K562 (cell line): ENCODE measurements at regions not wholly inside any gene's neighbourhood (a gene's known extent, or its start where the extent isn't known, plus 50 kb on each side); places are given as distances from the start of the nearest gene placed in this dataset.

Source experiments
- ATAC-seq: fragments of 200-7000 bp; cut with Tn5 transposase; 3 replicates; pipeline ENCODE4 v1.9.1; 2020; ENCODE audit warnings: moderate library complexity
- BruUV-seq: library from RNA; stranded (reverse); fragments of 400-500 nt; replicated peaks from 2 replicates; lab custom pipeline; 2021; lab: Mats Ljungman, UMichigan
- CTCF ChIA-PET: fragments of 300-600 bp; formaldehyde crosslinking; extraction: SDS; loops from one replicate; lab custom pipeline; 2021; ENCODE audit warnings: low intra/inter-chr PET ratio; lab: Yijun Ruan, JAX
- POLR2A ChIA-PET: fragments of 300-600, 350-650 bp; sonication (Branson Sonifier 250); formaldehyde crosslinking; extraction: SDS; loops from one replicate; lab custom pipeline; 2021; ENCODE audit warnings: antibody characterized with exemption, inconsistent platforms; lab: Yijun Ruan, JAX
- DNase-seq, 4 experiments: peaks; one replicate each; pipeline versions ENCODE4 v3.0.0 to v3.0.0-alpha.2; 2011 to 2018; ENCODE audit warnings: low spot score in 3 of 4, mixed read lengths in 3 of 4; ENCODE audit errors: extremely low read depth in 1 of 4
- FAIRE-seq: peaks from 2 replicates; lab custom pipeline; 2011; peaks lifted over from hg19 to GRCh38; lab: Jason Lieb, UNC
- H2AFZ ChIP-seq: 2 replicates; pipeline ENCODE4 v1.6.0; 2011; ENCODE audit warnings: low read depth, low read length, control low read depth, inconsistent platforms
- H3K27ac ChIP-seq: fragments of 200-600 bp; 3 replicates; pipeline ENCODE4 v1.8.0; 2011; ENCODE audit warnings: low read depth, mild to moderate bottlenecking, control low read depth, inconsistent platforms, low read length, moderate library complexity, mixed read lengths; ENCODE audit errors: extremely low read depth
- H3K27me3 ChIP-seq, 2 experiments: fragments of 300-600 bp in 1 of 2; 2 replicates in 1 of 2; 3 replicates in 1 of 2; pipeline versions ENCODE4 v1.6.0 to v1.8.0; 2011; ENCODE audit warnings: inconsistent platforms in 2 of 2, low read length in 2 of 2, mild to moderate bottlenecking in 1 of 2, mixed read lengths in 1 of 2, moderate library complexity in 1 of 2; ENCODE audit not compliant: control insufficient read depth in 2 of 2, insufficient read depth in 2 of 2
- H3K36me3 ChIP-seq: fragments of 300-600 bp; 3 replicates; pipeline ENCODE4 v1.8.0; 2011; ENCODE audit warnings: mild to moderate bottlenecking, low read length, inconsistent platforms; ENCODE audit not compliant: control insufficient read depth, insufficient read depth
- H3K4me1 ChIP-seq, 2 experiments: fragments of 200-600 bp in 1 of 2; replicated peaks in 1 of 2; 2 replicates in 1 of 2; 3 replicates in 1 of 2; pipeline versions ENCODE4 v1.5.1 to v1.8.0; 2011; ENCODE audit warnings: inconsistent platforms in 2 of 2, low read length in 2 of 2, mild to moderate bottlenecking in 1 of 2, mixed read lengths in 1 of 2, moderate library complexity in 1 of 2; ENCODE audit not compliant: control insufficient read depth in 2 of 2, insufficient read depth in 2 of 2
- H3K4me2 ChIP-seq: 2 replicates; pipeline ENCODE4 v1.6.1; 2011; ENCODE audit warnings: low read length, control low read depth, inconsistent platforms, mixed read lengths; ENCODE audit not compliant: insufficient read depth
- H3K4me3 ChIP-seq: fragments of 200-600 bp; sonication (generic), shearing (Covaris generic); 2 replicates; pipeline ENCODE4 v1.5.1; 2016; ENCODE audit warnings: control low read depth, inconsistent platforms
- H3K79me2 ChIP-seq: fragments of 200-600 bp; 3 replicates; pipeline ENCODE4 v1.8.0; 2011; ENCODE audit warnings: low read length, inconsistent platforms; ENCODE audit not compliant: control insufficient read depth, insufficient read depth
- H3K9ac ChIP-seq, 2 experiments: 2 replicates each; pipeline versions ENCODE4 v1.6.0 to v1.6.1; 2011; ENCODE audit warnings: low read depth in 2 of 2, low read length in 2 of 2, control low read depth in 1 of 2, inconsistent platforms in 1 of 2, mild to moderate bottlenecking in 1 of 2, mixed read lengths in 1 of 2; ENCODE audit not compliant: insufficient read depth in 1 of 2
- H3K9me1 ChIP-seq: one replicate; pipeline ENCODE4 v1.6.0; 2011; ENCODE audit warnings: inconsistent platforms, mild to moderate bottlenecking, low read length, moderate library complexity; ENCODE audit not compliant: control insufficient read depth, insufficient read depth
- H3K9me3 ChIP-seq: replicated peaks from 2 replicates; pipeline ENCODE4 v1.5.1; 2011; ENCODE audit warnings: low read depth, low read length, inconsistent platforms; ENCODE audit not compliant: control insufficient read depth, insufficient read depth
- H4K20me1 ChIP-seq: replicated peaks from 2 replicates; pipeline ENCODE4 v1.6.1; 2011; ENCODE audit warnings: low read length, inconsistent platforms, mixed read lengths; ENCODE audit not compliant: control insufficient read depth, insufficient read depth
- ASH1L ChIP-seq: fragments of 450-650 bp; IDR thresholded peaks from 2 replicates; pipeline ENCODE4 v1.6.1; 2018; ENCODE audit warnings: borderline replicate concordance, mild to moderate bottlenecking, low read depth; ENCODE audit not compliant: partially characterized antibody
- CHD2 ChIP-seq: IDR thresholded peaks from 2 replicates; pipeline ENCODE4 v1.6.1; 2011; ENCODE audit warnings: low read depth, low read length
- GABPA ChIP-seq: fragments of 200-800 bp; sonication (Bioruptor generic); conservative IDR thresholded peaks from 2 replicates; pipeline ENCODE4 v1.6.1; 2016; ENCODE audit warnings: low read depth, missing genetic modification characterization, missing compliant biosample characterization
- ILF3 ChIP-seq: fragments of 450-650 bp; IDR thresholded peaks from 2 replicates; pipeline ENCODE4 v1.6.1; 2018; ENCODE audit warnings: antibody characterized with exemption, mild to moderate bottlenecking, moderate library complexity, borderline replicate concordance
- KLF13 ChIP-seq: fragments of 450-650 bp; IDR thresholded peaks from 2 replicates; pipeline ENCODE4 v1.6.1; 2016; ENCODE audit warnings: missing genetic modification characterization, low read depth, mild to moderate bottlenecking, missing compliant biosample characterization, moderate library complexity, borderline replicate concordance
- MECOM ChIP-seq: fragments of 250-450 bp; sonication (Bioruptor Pico); IDR thresholded peaks from 2 replicates; pipeline ENCODE4 v1.8.0; 2022; ENCODE audit warnings: inconsistent platforms
- MYC ChIP-seq, 2 experiments: fragments of 250-450 bp in 1 of 2; sonication (Bioruptor Pico) in 1 of 2; IDR thresholded peaks; 2 replicates each; pipeline versions ENCODE4 v1.5.1 to v1.6.1; 2012 to 2021; ENCODE audit warnings: low read depth in 2 of 2, borderline replicate concordance in 1 of 2, improper control_type of control experiment in 1 of 2, low read length in 1 of 2, mild to moderate bottlenecking in 1 of 2, moderate library complexity in 1 of 2
- SMARCB1 ChIP-seq: IDR thresholded peaks from 2 replicates; pipeline ENCODE4 v1.6.1; 2011; ENCODE audit warnings: improper control_type of control experiment, low read depth; ENCODE audit not compliant: insufficient read length
- SMC3 ChIP-seq: conservative IDR thresholded peaks from 2 replicates; pipeline ENCODE4 v1.6.1; 2011; ENCODE audit warnings: low read depth, low read length, improper control_type of control experiment; ENCODE audit not compliant: insufficient read depth
- TAF15 ChIP-seq: fragments of 200-400 bp; formaldehyde crosslinking; IDR thresholded peaks from 2 replicates; pipeline ENCODE4 v1.6.1; 2017; ENCODE audit warnings: mild to moderate bottlenecking, low read depth, low read length, moderate library complexity
- ZNF316 ChIP-seq: fragments of 450-650 bp; IDR thresholded peaks from 2 replicates; pipeline ENCODE4 v1.6.1; 2016
- ZNF75A ChIP-seq: fragments of 450-650 bp; formaldehyde crosslinking; IDR thresholded peaks from 2 replicates; pipeline ENCODE4 v1.4.0; 2020; ENCODE audit warnings: mild to moderate bottlenecking
- WGBS: fragments of 100-300 bp; shearing (Covaris generic); methylation state at CpG from one replicate; pipeline ENCODE4 v1.1.6; 2016; ENCODE audit warnings: low coverage, mixed read lengths; ENCODE audit not compliant: insufficient coverage; ENCODE audit errors: missing lambda C conversion rate; 5-methylcytosine and 5-hydroxymethylcytosine counted together
- in situ Hi-C: fragments of 300-500 bp; cut with MboI; formaldehyde crosslinking; loops from 4 replicates; pipeline ENCODE4 v1.15.0; 2018; ENCODE audit warnings: inconsistent platforms, mixed read lengths
- intact Hi-C: fragments of 100-400 bp; cut with micrococcal nuclease; formaldehyde crosslinking; loops from 2 replicates; pipeline ENCODE4 v1.14.2; 2022
- TF ChIP-seq, protein P1 (sequence below): fragments of 450-650 bp; IDR thresholded peaks from one replicate; pipeline ENCODE4 v1.6.1; 2018; ENCODE audit warnings: mild to moderate bottlenecking, moderate library complexity; ENCODE audit not compliant: partially characterized antibody
- TF ChIP-seq, protein P2 (sequence below): fragments of 200-400 bp; formaldehyde crosslinking; IDR thresholded peaks from 2 replicates; pipeline ENCODE4 v1.6.1; 2017; ENCODE audit warnings: mild to moderate bottlenecking, low read depth, low read length, moderate library complexity
- TF ChIP-seq, protein P3 (sequence below): sonication (generic); formaldehyde crosslinking; IDR thresholded peaks from 2 replicates; pipeline ENCODE4 v1.8.1; 2023; ENCODE audit warnings: mild to moderate bottlenecking, missing genetic modification reagents
- TF ChIP-seq, protein P4 (sequence below): fragments of 250-450 bp; sonication (Bioruptor Pico); IDR thresholded peaks from 2 replicates; pipeline ENCODE4 v1.8.0; 2022; ENCODE audit warnings: inconsistent platforms, mild to moderate bottlenecking, moderate library complexity, borderline replicate concordance

DNA sequence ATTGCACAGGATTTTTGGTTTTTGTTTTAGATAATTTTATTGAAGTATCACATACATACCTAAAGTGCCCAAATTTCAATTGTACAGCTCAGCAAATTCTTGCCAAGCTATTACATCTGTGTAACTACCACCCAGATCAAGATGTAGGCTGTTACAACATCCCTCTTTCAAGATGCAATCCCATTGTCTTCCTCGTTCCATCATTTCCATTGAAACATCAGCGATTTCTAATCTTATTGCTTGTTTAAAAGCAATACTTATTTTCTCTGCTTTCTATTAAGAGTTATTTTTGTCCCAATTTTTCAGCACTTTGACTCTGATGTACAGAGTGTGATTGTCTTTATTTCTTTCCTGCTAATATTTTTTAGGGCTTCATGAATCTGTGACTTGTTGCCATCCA is 372.8 kb upstream of the SHH start:
- CTCF ChIA-PET, result no interaction called here
- Histone ChIP-seq H4K20me1 (no peaks in the 10 kb centered on the region), H3K4me3 (no peak overlapping the region), H3K79me2 (no peaks in the 10 kb centered on the region), H3K27me3 (peaks cover 4 to 24% of the 10 kb centered on the region in 2 experiments; a peak in 4 of 5 replicates), H3K9me1 (no peaks in the 10 kb centered on the region), H3K4me1 (no peaks in the 10 kb centered on the region), H3K36me3 (no peaks in the 10 kb centered on the region), H2AFZ (no peak overlapping the region), H3K4me2 (no peak overlapping the region), H3K9ac (no peak overlapping the region), H3K27ac (no peak overlapping the region), H3K9me3 (no peaks in the 10 kb centered on the region)
- in situ Hi-C loops (no loop called here), intact Hi-C loops (no loop called here)
- ATAC-seq (no peak), FAIRE-seq (no peak), DNase-seq (no peak)
- WGBS, result 0% methylated on average over 2 of the region's 2 CpGs
- no TSS peak for BruUV-seq
- POLR2A ChIA-PET, result interaction anchor here (0.8 kb wide), 1 partner anchor 14 kb away, joined by 3 read pairs; no protein-coding TSS in a partner anchor
- TF ChIP-seq, protein P1, sequence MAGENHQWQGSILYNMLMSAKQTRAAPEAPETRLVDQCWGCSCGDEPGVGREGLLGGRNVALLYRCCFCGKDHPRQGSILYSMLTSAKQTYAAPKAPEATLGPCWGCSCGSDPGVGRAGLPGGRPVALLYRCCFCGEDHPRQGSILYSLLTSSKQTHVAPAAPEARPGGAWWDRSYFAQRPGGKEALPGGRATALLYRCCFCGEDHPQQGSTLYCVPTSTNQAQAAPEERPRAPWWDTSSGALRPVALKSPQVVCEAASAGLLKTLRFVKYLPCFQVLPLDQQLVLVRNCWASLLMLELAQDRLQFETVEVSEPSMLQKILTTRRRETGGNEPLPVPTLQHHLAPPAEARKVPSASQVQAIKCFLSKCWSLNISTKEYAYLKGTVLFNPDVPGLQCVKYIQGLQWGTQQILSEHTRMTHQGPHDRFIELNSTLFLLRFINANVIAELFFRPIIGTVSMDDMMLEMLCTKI, result no peak
- no peak for TF ChIP-seq MECOM (CRISPR knock-in tag)
- TF ChIP-seq, protein P2, sequence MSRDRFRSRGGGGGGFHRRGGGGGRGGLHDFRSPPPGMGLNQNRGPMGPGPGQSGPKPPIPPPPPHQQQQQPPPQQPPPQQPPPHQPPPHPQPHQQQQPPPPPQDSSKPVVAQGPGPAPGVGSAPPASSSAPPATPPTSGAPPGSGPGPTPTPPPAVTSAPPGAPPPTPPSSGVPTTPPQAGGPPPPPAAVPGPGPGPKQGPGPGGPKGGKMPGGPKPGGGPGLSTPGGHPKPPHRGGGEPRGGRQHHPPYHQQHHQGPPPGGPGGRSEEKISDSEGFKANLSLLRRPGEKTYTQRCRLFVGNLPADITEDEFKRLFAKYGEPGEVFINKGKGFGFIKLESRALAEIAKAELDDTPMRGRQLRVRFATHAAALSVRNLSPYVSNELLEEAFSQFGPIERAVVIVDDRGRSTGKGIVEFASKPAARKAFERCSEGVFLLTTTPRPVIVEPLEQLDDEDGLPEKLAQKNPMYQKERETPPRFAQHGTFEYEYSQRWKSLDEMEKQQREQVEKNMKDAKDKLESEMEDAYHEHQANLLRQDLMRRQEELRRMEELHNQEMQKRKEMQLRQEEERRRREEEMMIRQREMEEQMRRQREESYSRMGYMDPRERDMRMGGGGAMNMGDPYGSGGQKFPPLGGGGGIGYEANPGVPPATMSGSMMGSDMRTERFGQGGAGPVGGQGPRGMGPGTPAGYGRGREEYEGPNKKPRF, result no peak
- TF ChIP-seq ZNF316, result no peak
- no peak for TF ChIP-seq ZNF75A (CRISPR knock-in tag)
- TF ChIP-seq, protein P3, sequence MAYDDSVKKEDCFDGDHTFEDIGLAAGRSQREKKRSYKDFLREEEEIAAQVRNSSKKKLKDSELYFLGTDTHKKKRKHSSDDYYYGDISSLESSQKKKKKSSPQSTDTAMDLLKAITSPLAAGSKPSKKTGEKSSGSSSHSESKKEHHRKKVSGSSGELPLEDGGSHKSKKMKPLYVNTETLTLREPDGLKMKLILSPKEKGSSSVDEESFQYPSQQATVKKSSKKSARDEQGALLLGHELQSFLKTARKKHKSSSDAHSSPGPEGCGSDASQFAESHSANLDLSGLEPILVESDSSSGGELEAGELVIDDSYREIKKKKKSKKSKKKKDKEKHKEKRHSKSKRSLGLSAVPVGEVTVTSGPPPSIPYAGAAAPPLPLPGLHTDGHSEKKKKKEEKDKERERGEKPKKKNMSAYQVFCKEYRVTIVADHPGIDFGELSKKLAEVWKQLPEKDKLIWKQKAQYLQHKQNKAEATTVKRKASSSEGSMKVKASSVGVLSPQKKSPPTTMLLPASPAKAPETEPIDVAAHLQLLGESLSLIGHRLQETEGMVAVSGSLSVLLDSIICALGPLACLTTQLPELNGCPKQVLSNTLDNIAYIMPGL, result no peak
- no peak for TF ChIP-seq SMC3
- no peak for TF ChIP-seq MYC (IDR thresholded peaks at IDR 0.05; ENCODE audit: low read depth, low read length)
- TF ChIP-seq MYC (CRISPR knock-in tag; IDR thresholded peaks at IDR 0.05; ENCODE audit: borderline replicate concordance, low read depth), result no peak
- no peak for TF ChIP-seq KLF13 (tag)
- TF ChIP-seq ASH1L, result no peak
- no peak for TF ChIP-seq TAF15
- TF ChIP-seq SMARCB1, result no peak
- TF ChIP-seq ILF3, result no peak
- no peak for TF ChIP-seq CHD2
- TF ChIP-seq GABPA (tag), result no peak
- TF ChIP-seq, protein P4, sequence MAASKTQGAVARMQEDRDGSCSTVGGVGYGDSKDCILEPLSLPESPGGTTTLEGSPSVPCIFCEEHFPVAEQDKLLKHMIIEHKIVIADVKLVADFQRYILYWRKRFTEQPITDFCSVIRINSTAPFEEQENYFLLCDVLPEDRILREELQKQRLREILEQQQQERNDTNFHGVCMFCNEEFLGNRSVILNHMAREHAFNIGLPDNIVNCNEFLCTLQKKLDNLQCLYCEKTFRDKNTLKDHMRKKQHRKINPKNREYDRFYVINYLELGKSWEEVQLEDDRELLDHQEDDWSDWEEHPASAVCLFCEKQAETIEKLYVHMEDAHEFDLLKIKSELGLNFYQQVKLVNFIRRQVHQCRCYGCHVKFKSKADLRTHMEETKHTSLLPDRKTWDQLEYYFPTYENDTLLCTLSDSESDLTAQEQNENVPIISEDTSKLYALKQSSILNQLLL (CRISPR knock-in tag), result no peak
